ENCODE measurements at regions not wholly inside any gene's neighbourhood (a gene's known extent, or its start where the extent isn't known, plus 50 kb on each side); places are given as distances from the start of the nearest gene placed in this dataset.

DNA sequence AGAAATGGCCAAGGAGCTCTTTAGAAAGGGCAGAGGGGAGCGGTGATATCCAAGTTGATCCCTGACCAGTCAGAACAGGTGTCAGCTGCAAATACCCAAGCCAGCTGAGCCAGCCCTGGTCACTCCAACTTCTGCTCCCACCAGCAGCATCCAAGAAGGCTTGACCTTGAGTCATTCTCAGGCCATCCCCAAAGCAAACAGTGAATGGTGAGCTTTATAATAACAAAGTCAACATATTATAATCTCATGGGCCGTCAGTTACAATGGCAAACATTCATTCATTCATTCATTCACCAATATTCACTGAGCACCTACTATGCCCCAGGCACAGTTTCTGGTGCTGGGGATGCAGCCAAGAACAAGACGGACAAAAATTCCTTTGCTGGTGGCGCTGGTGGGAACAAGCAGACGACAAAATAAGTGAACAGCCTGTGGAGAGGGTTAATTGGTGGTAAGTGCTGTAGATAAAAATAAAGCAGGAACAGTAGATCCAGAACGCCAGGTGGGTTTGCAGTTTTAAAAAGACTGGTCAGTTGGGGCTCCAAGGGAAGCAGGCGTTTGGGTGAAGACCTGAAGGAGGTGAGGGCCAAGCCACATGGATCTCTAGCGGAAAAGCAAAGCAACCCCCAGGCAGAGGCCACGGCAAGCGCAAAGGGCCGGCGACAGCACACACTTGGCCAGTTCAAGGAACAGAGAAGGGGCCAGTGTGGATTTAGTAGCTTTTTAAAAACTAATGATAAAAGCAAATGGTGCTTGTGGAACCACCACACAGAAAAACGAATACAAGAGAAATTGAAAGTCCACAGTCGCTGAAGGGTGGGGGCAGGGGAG lies 131.8 kb upstream of the PTPN1 start:
- Mint-ChIP-seq H3K27ac (peak overlapping the region; percentile 84), H3K4me3 (no peak overlapping the region), H3K36me3 (ENCODE audit: low read depth) (no peaks in the 10 kb centered on the region), H3K9me3 (no peaks in the 10 kb centered on the region), H3K27me3 (ENCODE audit: low read depth, poor library complexity) (peaks cover 11% of the 10 kb centered on the region), H3K4me1 (peaks cover 40% of the 10 kb centered on the region)
- no peak for DNase-seq
- TF ChIP-seq, protein P1, sequence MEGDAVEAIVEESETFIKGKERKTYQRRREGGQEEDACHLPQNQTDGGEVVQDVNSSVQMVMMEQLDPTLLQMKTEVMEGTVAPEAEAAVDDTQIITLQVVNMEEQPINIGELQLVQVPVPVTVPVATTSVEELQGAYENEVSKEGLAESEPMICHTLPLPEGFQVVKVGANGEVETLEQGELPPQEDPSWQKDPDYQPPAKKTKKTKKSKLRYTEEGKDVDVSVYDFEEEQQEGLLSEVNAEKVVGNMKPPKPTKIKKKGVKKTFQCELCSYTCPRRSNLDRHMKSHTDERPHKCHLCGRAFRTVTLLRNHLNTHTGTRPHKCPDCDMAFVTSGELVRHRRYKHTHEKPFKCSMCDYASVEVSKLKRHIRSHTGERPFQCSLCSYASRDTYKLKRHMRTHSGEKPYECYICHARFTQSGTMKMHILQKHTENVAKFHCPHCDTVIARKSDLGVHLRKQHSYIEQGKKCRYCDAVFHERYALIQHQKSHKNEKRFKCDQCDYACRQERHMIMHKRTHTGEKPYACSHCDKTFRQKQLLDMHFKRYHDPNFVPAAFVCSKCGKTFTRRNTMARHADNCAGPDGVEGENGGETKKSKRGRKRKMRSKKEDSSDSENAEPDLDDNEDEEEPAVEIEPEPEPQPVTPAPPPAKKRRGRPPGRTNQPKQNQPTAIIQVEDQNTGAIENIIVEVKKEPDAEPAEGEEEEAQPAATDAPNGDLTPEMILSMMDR (IDR thresholded peaks at IDR 0.05) = no peak

DNA sequence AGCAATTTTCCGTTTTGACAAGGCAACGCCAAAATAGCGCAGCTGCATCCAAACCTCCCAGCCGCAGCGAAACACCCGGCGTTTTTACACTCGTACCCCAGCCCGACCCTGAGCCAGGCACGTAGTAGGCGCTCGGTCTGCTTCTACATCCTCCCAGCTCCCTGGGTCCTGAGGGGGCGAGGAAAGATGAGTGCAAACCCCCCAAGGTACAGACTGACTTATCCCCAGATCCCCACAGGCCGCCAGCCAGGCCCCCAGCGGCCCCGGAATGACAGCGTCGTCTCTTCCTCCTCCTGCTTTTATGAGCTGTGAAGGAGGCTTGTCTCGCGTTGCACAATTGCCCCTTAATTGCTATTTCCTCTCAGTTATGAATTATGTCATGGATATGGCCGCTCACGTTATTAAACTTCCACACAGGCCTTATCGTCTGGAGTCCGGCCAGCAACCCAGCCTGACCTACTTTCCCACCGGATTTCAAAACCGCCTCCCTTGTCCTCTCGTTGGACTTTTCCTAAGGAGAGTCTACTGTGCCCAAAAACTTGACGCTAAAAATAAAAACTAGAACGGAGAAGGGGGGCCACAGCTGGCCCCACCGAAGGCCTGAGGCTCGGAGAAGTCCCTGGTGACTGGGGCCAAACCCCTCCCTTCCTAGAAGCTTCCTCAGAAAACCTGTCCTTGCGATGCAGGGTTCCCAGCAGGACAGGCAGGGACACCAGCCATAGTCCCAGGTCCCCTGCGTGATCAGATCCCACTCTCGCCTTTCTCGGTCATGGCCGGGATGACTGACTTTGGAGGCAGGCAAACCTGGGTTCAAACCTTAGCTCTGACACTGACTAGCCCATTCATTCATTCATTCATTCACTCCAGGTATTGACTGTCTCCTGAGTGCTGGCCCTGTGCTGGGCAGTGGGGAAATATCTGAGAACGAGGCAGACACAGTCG lies 130.9 kb upstream of the PTPN1 start:
- Mint-ChIP-seq H3K27ac (peak overlapping the region; percentile 7), H3K9me3 (no peaks in the 10 kb centered on the region), H3K27me3 (ENCODE audit: low read depth, poor library complexity) (peaks cover 6% of the 10 kb centered on the region), H3K4me1 (peaks cover 40% of the 10 kb centered on the region), H3K36me3 (ENCODE audit: low read depth) (no peaks in the 10 kb centered on the region), H3K4me3 (no peak overlapping the region)
- TF ChIP-seq, protein P1 (IDR thresholded peaks at IDR 0.05) = no peak
- no peak for DNase-seq

DNA sequence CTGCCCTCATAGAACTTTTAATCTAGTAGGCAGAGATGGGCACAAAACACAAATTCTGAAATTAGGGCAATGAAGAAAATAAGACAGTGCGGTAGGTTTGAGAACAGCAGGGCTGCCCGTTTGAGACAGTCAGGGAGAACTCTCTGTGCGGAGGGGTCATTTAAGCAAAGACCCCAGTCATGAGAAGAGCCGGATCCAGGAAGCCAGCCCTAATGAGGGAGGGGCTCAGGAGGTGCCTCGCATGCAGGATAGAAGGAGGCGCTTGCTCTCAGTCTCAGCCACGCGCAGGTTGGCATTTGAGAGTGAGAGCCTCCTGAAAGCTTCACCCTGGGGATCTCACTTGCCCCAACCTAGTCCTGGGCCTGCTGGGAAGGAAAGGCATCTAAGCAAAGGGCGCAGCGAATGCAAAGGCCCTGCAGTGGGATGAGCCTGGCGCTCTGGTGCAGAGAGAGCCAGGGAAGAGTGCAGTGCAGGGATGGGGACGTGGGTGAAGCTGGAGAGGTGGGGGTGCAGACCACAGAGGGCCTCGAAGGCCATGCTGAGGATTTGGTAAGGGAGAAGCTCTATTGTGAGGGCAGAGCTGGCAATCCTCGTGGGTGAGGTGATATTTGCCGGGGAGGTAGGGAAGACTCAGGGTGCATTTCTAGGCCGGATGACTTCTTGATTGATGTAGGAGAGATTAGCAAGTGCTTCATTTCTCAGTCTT lies 130.0 kb upstream of the PTPN1 start:
- no peak for DNase-seq
- Mint-ChIP-seq H3K4me1 (peaks cover 40% of the 10 kb centered on the region), H3K27me3 (ENCODE audit: low read depth, poor library complexity) (peaks cover 6% of the 10 kb centered on the region), H3K9me3 (no peaks in the 10 kb centered on the region), H3K36me3 (ENCODE audit: low read depth) (no peaks in the 10 kb centered on the region), H3K27ac (peak overlapping the region; percentile 7), H3K4me3 (no peak overlapping the region)
- TF ChIP-seq, protein P1 (IDR thresholded peaks at IDR 0.05) = no peak

DNA sequence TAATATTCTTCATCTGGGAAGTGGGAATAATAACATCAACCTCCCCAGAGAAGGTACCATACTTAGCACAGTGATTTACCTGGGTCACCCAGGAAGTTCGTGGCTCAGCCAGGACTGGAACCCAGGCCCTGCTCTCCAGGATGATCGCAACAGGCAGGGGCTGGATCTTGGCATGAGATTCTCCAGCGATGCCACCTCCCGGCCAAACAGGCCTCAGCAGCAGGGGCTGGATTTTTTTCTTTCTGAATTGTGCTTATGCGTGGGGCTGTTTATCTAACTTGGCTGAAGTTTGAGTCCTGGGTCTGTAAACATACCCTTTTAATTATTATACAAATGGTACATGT lies 129.5 kb upstream of the PTPN1 start:
- Mint-ChIP-seq H3K4me3 (no peak overlapping the region), H3K36me3 (ENCODE audit: low read depth) (no peaks in the 10 kb centered on the region), H3K4me1 (peaks cover 43% of the 10 kb centered on the region), H3K27me3 (ENCODE audit: low read depth, poor library complexity) (peaks cover 6% of the 10 kb centered on the region), H3K9me3 (no peaks in the 10 kb centered on the region), H3K27ac (no peak overlapping the region)
- no peak for DNase-seq
- TF ChIP-seq, protein P1 (IDR thresholded peaks at IDR 0.05) = no peak

DNA sequence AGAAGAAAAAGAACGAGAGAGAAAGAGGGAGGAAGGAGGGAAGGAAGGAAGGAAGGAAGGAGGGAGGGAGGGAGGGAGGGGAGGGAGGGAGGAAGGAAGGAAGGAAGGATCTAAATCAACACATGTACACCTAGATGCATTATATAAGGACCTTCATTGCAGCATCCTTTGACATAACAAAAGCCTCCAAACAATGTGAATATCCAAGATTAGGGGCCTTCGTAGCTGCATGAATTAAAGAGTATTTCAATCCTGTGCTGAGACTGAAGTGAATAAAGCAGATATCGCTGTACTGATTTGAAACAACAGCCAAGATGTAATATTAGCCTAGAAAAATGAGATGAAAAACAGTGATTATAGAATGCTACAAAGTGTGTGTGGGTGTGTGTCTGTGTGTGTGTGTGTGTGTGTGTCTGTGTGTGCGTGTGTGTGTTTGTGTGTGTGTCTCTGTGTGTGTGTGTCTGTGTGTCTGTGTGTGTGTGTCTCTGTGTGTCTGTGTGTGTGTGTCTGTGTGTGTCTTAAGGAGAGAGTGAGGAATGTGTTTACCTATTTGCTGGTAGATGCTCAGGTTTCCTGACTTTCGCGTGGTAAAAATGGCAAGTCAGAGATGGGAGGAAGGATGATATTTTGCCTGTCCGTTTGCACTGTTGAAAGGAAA lies 129.0 kb upstream of the PTPN1 start:
- TF ChIP-seq, protein P1 (IDR thresholded peaks at IDR 0.05) = no peak
- no peak overlapping the region for H3K27ac Mint-ChIP-seq
- no peak overlapping the region for H3K4me3 Mint-ChIP-seq
- H3K27me3 Mint-ChIP-seq (ENCODE audit: low read depth, poor library complexity) = peaks cover 6% of the 10 kb centered on the region
- DNase-seq = no peak
- H3K4me1 Mint-ChIP-seq = peaks cover 45% of the 10 kb centered on the region
- no peaks in the 10 kb centered on the region for H3K9me3 Mint-ChIP-seq
- no peaks in the 10 kb centered on the region for H3K36me3 Mint-ChIP-seq (ENCODE audit: low read depth)
